K562 (cell line): ENCODE measurements at regions not wholly inside any gene's neighbourhood (a gene's known extent, or its start where the extent isn't known, plus 50 kb on each side); places are given as distances from the start of the nearest gene placed in this dataset.

ENCODE experiments used
- CSDE1 ChIP-seq, 2 experiments: fragments of 450-650 bp; IDR thresholded peaks; 2 replicates each; pipeline ENCODE4 v1.6.1; 2016; ENCODE audit warnings: mild to moderate bottlenecking in 1 of 2
- EP400 ChIP-seq: fragments of 450-650 bp; IDR thresholded peaks from 2 replicates; pipeline ENCODE4 v1.6.1; 2017; ENCODE audit warnings: antibody characterized with exemption, mild to moderate bottlenecking, moderate library complexity
- NUFIP1 ChIP-seq: fragments of 450-650 bp; IDR thresholded peaks from 2 replicates; pipeline ENCODE4 v1.6.1; 2018; ENCODE audit not compliant: partially characterized antibody
- POLR2AphosphoS5 ChIP-seq: IDR thresholded peaks from 2 replicates; pipeline ENCODE4 v1.6.1; 2011; ENCODE audit warnings: mild to moderate bottlenecking, low read depth, low read length, moderate library complexity; ENCODE audit not compliant: control insufficient read depth, insufficient read depth
- REST ChIP-seq, 2 experiments: fragments of 450-650 bp; formaldehyde crosslinking in 1 of 2; IDR thresholded peaks; 2 replicates each; pipeline versions ENCODE4 v1.4.0 to v1.6.1; 2014 to 2020; ENCODE audit warnings: mild to moderate bottlenecking in 2 of 2, borderline replicate concordance in 1 of 2, low read depth in 1 of 2
- SETDB1 ChIP-seq: IDR thresholded peaks from one replicate; pipeline ENCODE4 v1.6.1; 2012; ENCODE audit warnings: low read length, control low read depth, inconsistent platforms
- WHSC1 ChIP-seq: IDR thresholded peaks from one replicate; pipeline ENCODE4 v1.6.1; 2012; ENCODE audit warnings: low read length, control low read depth, inconsistent platforms
- ZNF184 ChIP-seq: sonication (generic); formaldehyde crosslinking; IDR thresholded peaks from 2 replicates; pipeline ENCODE4 v1.5.0; 2020; ENCODE audit warnings: missing genetic modification reagents
- ZNF431 ChIP-seq: sonication (generic); formaldehyde crosslinking; IDR thresholded peaks from 2 replicates; pipeline ENCODE4 v1.8.0; 2022; ENCODE audit warnings: mild to moderate bottlenecking, missing genetic modification reagents
- ZNF551 ChIP-seq: fragments of 250-450 bp; sonication (Bioruptor Pico); IDR thresholded peaks from 2 replicates; pipeline ENCODE4 v1.5.0; 2021; ENCODE audit warnings: mild to moderate bottlenecking, moderate library complexity
- TF ChIP-seq, protein P1 (sequence below): sonication (generic); formaldehyde crosslinking; IDR thresholded peaks from 2 replicates; pipeline ENCODE4 v1.8.1; 2022; ENCODE audit warnings: missing genetic modification reagents
- TF ChIP-seq, protein P2 (sequence below), 2 experiments: fragments of 450-650 bp; conservative IDR thresholded peaks; 2 replicates each; pipeline ENCODE4 v1.6.1; 2017; ENCODE audit warnings: mild to moderate bottlenecking in 2 of 2, moderate library complexity in 2 of 2
- TF ChIP-seq, protein P3 (sequence below): fragments of 250-450 bp; sonication (Bioruptor Pico); IDR thresholded peaks from 2 replicates; pipeline ENCODE4 v1.5.0; 2022; ENCODE audit warnings: mild to moderate bottlenecking
- TF ChIP-seq, protein P4 (sequence below): fragments of 450-650 bp; formaldehyde crosslinking; IDR thresholded peaks from 2 replicates; pipeline ENCODE4 v1.4.0; 2020; ENCODE audit warnings: mild to moderate bottlenecking

DNA sequence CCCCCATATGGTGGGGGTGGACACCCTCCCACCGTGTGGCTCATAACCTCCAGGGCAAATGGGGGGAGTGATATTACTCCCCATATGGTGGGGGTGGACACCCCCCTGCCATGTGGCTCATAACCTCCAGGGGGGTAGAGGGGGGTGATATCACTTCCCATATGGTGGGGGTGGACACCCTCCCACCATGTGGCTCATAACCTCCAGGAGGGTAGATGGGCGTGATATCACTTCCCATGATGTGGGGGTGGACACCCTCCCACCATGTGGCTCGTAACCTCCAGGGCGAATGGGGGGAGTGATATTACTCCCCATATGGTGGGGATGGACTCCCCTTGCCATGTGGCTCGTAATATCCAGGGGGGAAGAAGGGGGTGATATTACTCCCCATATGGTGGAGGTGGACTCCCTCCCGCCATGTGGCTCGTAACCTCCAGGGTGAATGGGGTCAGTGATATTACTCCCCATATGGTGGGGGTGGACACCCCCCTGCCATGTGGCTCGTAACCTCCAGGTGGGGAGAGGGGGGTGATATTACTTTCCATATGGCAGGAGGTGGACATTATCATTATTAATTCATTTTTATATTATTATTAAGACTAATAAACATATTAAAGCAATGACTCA lies 51.2 kb upstream of the OXA1L start (continued):
- TF ChIP-seq ZNF184 (CRISPR knock-in tag) (no peak), NUFIP1 (no peak), CSDE1 (IDR thresholded peaks at IDR 0.05) (no peak), SETDB1 (no peak), EP400 (peak; percentile 83; the same call in 1 of the 2 replicates), ZNF551 (CRISPR knock-in tag) (no peak), REST (IDR thresholded peaks at IDR 0.05; ENCODE audit: borderline replicate concordance) (no peak), REST (CRISPR knock-in tag; IDR thresholded peaks at IDR 0.05; ENCODE audit: low read depth) (no peak), ZNF431 (CRISPR knock-in tag) (no peak), POLR2AphosphoS5 (peak; percentile 86), WHSC1 (no peak)
- TF ChIP-seq, protein P1, sequence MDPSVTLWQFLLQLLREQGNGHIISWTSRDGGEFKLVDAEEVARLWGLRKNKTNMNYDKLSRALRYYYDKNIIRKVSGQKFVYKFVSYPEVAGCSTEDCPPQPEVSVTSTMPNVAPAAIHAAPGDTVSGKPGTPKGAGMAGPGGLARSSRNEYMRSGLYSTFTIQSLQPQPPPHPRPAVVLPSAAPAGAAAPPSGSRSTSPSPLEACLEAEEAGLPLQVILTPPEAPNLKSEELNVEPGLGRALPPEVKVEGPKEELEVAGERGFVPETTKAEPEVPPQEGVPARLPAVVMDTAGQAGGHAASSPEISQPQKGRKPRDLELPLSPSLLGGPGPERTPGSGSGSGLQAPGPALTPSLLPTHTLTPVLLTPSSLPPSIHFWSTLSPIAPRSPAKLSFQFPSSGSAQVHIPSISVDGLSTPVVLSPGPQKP (CRISPR knock-in tag): no peak
- TF ChIP-seq, protein P2, sequence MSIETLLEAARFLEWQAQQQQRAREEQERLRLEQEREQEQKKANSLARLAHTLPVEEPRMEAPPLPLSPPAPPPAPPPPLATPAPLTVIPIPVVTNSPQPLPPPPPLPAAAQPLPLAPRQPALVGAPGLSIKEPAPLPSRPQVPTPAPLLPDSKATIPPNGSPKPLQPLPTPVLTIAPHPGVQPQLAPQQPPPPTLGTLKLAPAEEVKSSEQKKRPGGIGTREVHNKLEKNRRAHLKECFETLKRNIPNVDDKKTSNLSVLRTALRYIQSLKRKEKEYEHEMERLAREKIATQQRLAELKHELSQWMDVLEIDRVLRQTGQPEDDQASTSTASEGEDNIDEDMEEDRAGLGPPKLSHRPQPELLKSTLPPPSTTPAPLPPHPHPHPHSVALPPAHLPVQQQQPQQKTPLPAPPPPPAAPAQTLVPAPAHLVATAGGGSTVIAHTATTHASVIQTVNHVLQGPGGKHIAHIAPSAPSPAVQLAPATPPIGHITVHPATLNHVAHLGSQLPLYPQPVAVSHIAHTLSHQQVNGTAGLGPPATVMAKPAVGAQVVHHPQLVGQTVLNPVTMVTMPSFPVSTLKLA (conservative IDR thresholded peaks at IDR 0.05): peak; percentile 48 to 61; a peak in 2 of 4 replicates
- TF ChIP-seq, protein P3, sequence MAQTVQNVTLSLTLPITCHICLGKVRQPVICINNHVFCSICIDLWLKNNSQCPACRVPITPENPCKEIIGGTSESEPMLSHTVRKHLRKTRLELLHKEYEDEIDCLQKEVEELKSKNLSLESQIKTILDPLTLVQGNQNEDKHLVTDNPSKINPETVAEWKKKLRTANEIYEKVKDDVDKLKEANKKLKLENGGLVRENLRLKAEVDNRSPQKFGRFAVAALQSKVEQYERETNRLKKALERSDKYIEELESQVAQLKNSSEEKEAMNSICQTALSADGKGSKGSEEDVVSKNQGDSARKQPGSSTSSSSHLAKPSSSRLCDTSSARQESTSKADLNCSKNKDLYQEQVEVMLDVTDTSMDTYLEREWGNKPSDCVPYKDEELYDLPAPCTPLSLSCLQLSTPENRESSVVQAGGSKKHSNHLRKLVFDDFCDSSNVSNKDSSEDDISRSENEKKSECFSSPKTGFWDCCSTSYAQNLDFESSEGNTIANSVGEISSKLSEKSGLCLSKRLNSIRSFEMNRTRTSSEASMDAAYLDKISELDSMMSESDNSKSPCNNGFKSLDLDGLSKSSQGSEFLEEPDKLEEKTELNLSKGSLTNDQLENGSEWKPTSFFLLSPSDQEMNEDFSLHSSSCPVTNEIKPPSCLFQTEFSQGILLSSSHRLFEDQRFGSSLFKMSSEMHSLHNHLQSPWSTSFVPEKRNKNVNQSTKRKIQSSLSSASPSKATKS (CRISPR knock-in tag): no peak
- TF ChIP-seq, protein P4, sequence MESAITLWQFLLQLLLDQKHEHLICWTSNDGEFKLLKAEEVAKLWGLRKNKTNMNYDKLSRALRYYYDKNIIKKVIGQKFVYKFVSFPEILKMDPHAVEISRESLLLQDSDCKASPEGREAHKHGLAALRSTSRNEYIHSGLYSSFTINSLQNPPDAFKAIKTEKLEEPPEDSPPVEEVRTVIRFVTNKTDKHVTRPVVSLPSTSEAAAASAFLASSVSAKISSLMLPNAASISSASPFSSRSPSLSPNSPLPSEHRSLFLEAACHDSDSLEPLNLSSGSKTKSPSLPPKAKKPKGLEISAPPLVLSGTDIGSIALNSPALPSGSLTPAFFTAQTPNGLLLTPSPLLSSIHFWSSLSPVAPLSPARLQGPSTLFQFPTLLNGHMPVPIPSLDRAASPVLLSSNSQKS (CRISPR knock-in tag): no peak
